GM23338 (cell line): ENCODE measurements at regions not wholly inside any gene's neighbourhood (a gene's known extent, or its start where the extent isn't known, plus 50 kb on each side); places are given as distances from the start of the nearest gene placed in this dataset.

ENCODE experiments used
- ATAC-seq: fragments of 200-7000 bp; cut with Tn5 transposase; 3 replicates; pipeline ENCODE4 v1.9.1; 2020
- DNase-seq: peaks from one replicate; pipeline ENCODE4 v3.0.0-alpha.2; 2015; ENCODE audit warnings: low spot score
- H2AFZ ChIP-seq: fragments of 200-600 bp; sonication (generic); 2 replicates; pipeline ENCODE4 v1.8.0; 2016; ENCODE audit warnings: antibody characterized with exemption, mild to moderate bottlenecking, moderate library complexity
- H3F3A ChIP-seq: fragments of 200-600 bp; sonication (generic); replicated peaks from 2 replicates; pipeline ENCODE4 v1.8.0; 2017; ENCODE audit warnings: antibody characterized with exemption, mixed run types, low read depth
- H3K27ac ChIP-seq: fragments of 200-600 bp; sonication (generic); 2 replicates; pipeline ENCODE4 v1.6.1; 2016; ENCODE audit warnings: low read depth
- H3K27me3 ChIP-seq: fragments of 200-600 bp; sonication (generic); 2 replicates; pipeline ENCODE4 v1.8.0; 2016; ENCODE audit warnings: mild to moderate bottlenecking, mixed run types, moderate library complexity; ENCODE audit not compliant: insufficient read depth
- H3K36me3 ChIP-seq: fragments of 200-600 bp; sonication (generic); 2 replicates; pipeline ENCODE4 v1.8.0; 2016; ENCODE audit warnings: mild to moderate bottlenecking; ENCODE audit not compliant: insufficient read depth
- H3K4me1 ChIP-seq: fragments of 200-600 bp; sonication (generic); 2 replicates; pipeline ENCODE4 v1.8.0; 2016; ENCODE audit warnings: mild to moderate bottlenecking, moderate library complexity; ENCODE audit not compliant: insufficient read depth
- H3K4me2 ChIP-seq: fragments of 200-600 bp; sonication (generic); 2 replicates; pipeline ENCODE4 v1.7.1; 2017; ENCODE audit warnings: mixed run types
- H3K4me3 ChIP-seq: fragments of 200-600 bp; sonication (generic); 2 replicates; pipeline ENCODE4 v1.6.1; 2016; ENCODE audit warnings: mixed run types
- H3K79me2 ChIP-seq: fragments of 200-600 bp; sonication (generic); replicated peaks from 2 replicates; pipeline ENCODE4 v1.8.0; 2017; ENCODE audit warnings: mild to moderate bottlenecking; ENCODE audit not compliant: insufficient read depth
- H3K9me2 ChIP-seq: fragments of 200-600 bp; sonication (generic); 2 replicates; pipeline ENCODE4 v1.8.0; 2017; ENCODE audit not compliant: insufficient read depth
- H4K20me1 ChIP-seq: fragments of 200-600 bp; sonication (generic); replicated peaks from 2 replicates; pipeline ENCODE4 v1.8.0; 2017; ENCODE audit warnings: mild to moderate bottlenecking; ENCODE audit not compliant: insufficient read depth
- H3K27ac Mint-ChIP-seq: 2 replicates; pipeline ENCODE4 v1.8.0; 2020; ENCODE audit warnings: inconsistent platforms, mild to moderate bottlenecking, moderate library complexity, mixed read lengths
- H3K27me3 Mint-ChIP-seq: 3 replicates; pipeline ENCODE4 v1.8.0; 2022; ENCODE audit warnings: low read depth, mild to moderate bottlenecking, moderate library complexity, mixed read lengths, inconsistent platforms; ENCODE audit not compliant: insufficient read depth, poor library complexity
- H3K36me3 Mint-ChIP-seq: 3 replicates; pipeline ENCODE4 v1.8.0; 2021; ENCODE audit warnings: low read depth, mild to moderate bottlenecking, inconsistent platforms, moderate library complexity, mixed read lengths
- H3K4me1 Mint-ChIP-seq: 3 replicates; pipeline ENCODE4 v1.8.0; 2020; ENCODE audit warnings: mild to moderate bottlenecking, inconsistent platforms, mixed read lengths
- H3K4me3 Mint-ChIP-seq: 3 replicates; pipeline ENCODE4 v1.8.0; 2021; ENCODE audit warnings: moderate library complexity, mild to moderate bottlenecking, inconsistent platforms, mixed read lengths
- H3K9me3 Mint-ChIP-seq: 3 replicates; pipeline ENCODE4 v1.8.0; 2020; ENCODE audit warnings: moderate library complexity, mild to moderate bottlenecking, inconsistent platforms, mixed read lengths
- CREB1 ChIP-seq: fragments of 250-450 bp; sonication (Bioruptor Pico); IDR thresholded peaks from 2 replicates; pipeline ENCODE4 v1.5.0; 2020; ENCODE audit warnings: low read depth, mild to moderate bottlenecking, moderate library complexity
- EZH2 ChIP-seq: fragments of 200-600 bp; sonication (generic); IDR thresholded peaks from one replicate; pipeline ENCODE4 v1.8.0; 2017; ENCODE audit warnings: antibody characterized with exemption, mild to moderate bottlenecking, low read depth; ENCODE audit not compliant: unreplicated experiment
- EZH2phosphoT487 ChIP-seq: fragments of 200-600 bp; sonication (generic); IDR thresholded peaks from one replicate; pipeline ENCODE4 v1.8.1; 2018; ENCODE audit warnings: antibody characterized with exemption; ENCODE audit not compliant: unreplicated experiment
- JUNB ChIP-seq: IDR thresholded peaks from one replicate; pipeline ENCODE4 v1.6.1; 2016; ENCODE audit warnings: antibody characterized with exemption; ENCODE audit not compliant: unreplicated experiment
- NANOG ChIP-seq: IDR thresholded peaks from 2 replicates; pipeline ENCODE4 v1.6.1; 2016; ENCODE audit warnings: antibody characterized with exemption, borderline replicate concordance
- POLR2AphosphoS5 ChIP-seq: IDR thresholded peaks from 2 replicates; pipeline ENCODE4 v1.6.1; 2016; ENCODE audit warnings: antibody characterized with exemption, low read depth
- REST ChIP-seq: IDR thresholded peaks from one replicate; pipeline ENCODE4 v1.6.1; 2018; ENCODE audit warnings: antibody characterized with exemption; ENCODE audit not compliant: unreplicated experiment
- STAT1 ChIP-seq: IDR thresholded peaks from one replicate; pipeline ENCODE4 v1.6.1; 2016; ENCODE audit warnings: antibody characterized with exemption; ENCODE audit not compliant: unreplicated experiment
- ZNF114 ChIP-seq: fragments of 250-450 bp; sonication (Bioruptor Pico); IDR thresholded peaks from 2 replicates; pipeline ENCODE4 v1.5.0; 2020; ENCODE audit warnings: mild to moderate bottlenecking, moderate library complexity
- ZNF331 ChIP-seq: fragments of 250-450 bp; sonication (Bioruptor Pico); IDR thresholded peaks from 2 replicates; pipeline ENCODE4 v1.5.0; 2020; ENCODE audit warnings: low read depth, mild to moderate bottlenecking, moderate library complexity
- TF ChIP-seq, protein P1 (sequence below), 2 experiments: fragments of 200-600 bp in 1 of 2; sonication (generic) in 1 of 2; conservative IDR thresholded peaks; 2 replicates each; pipeline versions ENCODE4 v1.5.1 to v1.6.1; 2016 to 2017; ENCODE audit warnings: antibody characterized with exemption in 2 of 2, low read depth in 2 of 2, mild to moderate bottlenecking in 2 of 2, moderate library complexity in 1 of 2
- TF ChIP-seq, protein P2 (sequence below): IDR thresholded peaks from 2 replicates; pipeline ENCODE4 v1.6.1; 2016; ENCODE audit warnings: antibody characterized with exemption
- TF ChIP-seq, protein P3 (sequence below): fragments of 250-450 bp; sonication (Bioruptor Pico); IDR thresholded peaks from 2 replicates; pipeline ENCODE4 v1.5.0; 2020; ENCODE audit warnings: mild to moderate bottlenecking, moderate library complexity

- no peak overlapping the region for H3K4me2 ChIP-seq
- no peak overlapping the region for H3K4me3 ChIP-seq
- ATAC-seq (no peak), DNase-seq (no peak)
- Mint-ChIP-seq H3K4me3 (no peak overlapping the region), H3K27ac (no peak overlapping the region), H3K9me3 (no peaks in the 10 kb centered on the region), H3K4me1 (no peaks in the 10 kb centered on the region; the same call in 2 of the 3 replicates), H3K27me3 (peaks cover 12% of the 10 kb centered on the region), H3K36me3 (no peaks in the 10 kb centered on the region)
- no peak overlapping the region for H2AFZ ChIP-seq
- TF ChIP-seq REST, result no peak
- TF ChIP-seq POLR2AphosphoS5, result no peak
- TF ChIP-seq ZNF331, result no peak
- TF ChIP-seq, protein P1, sequence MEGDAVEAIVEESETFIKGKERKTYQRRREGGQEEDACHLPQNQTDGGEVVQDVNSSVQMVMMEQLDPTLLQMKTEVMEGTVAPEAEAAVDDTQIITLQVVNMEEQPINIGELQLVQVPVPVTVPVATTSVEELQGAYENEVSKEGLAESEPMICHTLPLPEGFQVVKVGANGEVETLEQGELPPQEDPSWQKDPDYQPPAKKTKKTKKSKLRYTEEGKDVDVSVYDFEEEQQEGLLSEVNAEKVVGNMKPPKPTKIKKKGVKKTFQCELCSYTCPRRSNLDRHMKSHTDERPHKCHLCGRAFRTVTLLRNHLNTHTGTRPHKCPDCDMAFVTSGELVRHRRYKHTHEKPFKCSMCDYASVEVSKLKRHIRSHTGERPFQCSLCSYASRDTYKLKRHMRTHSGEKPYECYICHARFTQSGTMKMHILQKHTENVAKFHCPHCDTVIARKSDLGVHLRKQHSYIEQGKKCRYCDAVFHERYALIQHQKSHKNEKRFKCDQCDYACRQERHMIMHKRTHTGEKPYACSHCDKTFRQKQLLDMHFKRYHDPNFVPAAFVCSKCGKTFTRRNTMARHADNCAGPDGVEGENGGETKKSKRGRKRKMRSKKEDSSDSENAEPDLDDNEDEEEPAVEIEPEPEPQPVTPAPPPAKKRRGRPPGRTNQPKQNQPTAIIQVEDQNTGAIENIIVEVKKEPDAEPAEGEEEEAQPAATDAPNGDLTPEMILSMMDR (conservative IDR thresholded peaks at IDR 0.05; ENCODE audit: low read depth in 2 of 2), result no peak
- no peak for TF ChIP-seq ZNF114
- no peak for TF ChIP-seq EZH2
- TF ChIP-seq NANOG, result no peak
- no peak for TF ChIP-seq JUNB
- TF ChIP-seq EZH2phosphoT487, result no peak
- TF ChIP-seq, protein P2, sequence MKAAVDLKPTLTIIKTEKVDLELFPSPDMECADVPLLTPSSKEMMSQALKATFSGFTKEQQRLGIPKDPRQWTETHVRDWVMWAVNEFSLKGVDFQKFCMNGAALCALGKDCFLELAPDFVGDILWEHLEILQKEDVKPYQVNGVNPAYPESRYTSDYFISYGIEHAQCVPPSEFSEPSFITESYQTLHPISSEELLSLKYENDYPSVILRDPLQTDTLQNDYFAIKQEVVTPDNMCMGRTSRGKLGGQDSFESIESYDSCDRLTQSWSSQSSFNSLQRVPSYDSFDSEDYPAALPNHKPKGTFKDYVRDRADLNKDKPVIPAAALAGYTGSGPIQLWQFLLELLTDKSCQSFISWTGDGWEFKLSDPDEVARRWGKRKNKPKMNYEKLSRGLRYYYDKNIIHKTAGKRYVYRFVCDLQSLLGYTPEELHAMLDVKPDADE, result no peak
- TF ChIP-seq CREB1, result no peak
- TF ChIP-seq, protein P3, sequence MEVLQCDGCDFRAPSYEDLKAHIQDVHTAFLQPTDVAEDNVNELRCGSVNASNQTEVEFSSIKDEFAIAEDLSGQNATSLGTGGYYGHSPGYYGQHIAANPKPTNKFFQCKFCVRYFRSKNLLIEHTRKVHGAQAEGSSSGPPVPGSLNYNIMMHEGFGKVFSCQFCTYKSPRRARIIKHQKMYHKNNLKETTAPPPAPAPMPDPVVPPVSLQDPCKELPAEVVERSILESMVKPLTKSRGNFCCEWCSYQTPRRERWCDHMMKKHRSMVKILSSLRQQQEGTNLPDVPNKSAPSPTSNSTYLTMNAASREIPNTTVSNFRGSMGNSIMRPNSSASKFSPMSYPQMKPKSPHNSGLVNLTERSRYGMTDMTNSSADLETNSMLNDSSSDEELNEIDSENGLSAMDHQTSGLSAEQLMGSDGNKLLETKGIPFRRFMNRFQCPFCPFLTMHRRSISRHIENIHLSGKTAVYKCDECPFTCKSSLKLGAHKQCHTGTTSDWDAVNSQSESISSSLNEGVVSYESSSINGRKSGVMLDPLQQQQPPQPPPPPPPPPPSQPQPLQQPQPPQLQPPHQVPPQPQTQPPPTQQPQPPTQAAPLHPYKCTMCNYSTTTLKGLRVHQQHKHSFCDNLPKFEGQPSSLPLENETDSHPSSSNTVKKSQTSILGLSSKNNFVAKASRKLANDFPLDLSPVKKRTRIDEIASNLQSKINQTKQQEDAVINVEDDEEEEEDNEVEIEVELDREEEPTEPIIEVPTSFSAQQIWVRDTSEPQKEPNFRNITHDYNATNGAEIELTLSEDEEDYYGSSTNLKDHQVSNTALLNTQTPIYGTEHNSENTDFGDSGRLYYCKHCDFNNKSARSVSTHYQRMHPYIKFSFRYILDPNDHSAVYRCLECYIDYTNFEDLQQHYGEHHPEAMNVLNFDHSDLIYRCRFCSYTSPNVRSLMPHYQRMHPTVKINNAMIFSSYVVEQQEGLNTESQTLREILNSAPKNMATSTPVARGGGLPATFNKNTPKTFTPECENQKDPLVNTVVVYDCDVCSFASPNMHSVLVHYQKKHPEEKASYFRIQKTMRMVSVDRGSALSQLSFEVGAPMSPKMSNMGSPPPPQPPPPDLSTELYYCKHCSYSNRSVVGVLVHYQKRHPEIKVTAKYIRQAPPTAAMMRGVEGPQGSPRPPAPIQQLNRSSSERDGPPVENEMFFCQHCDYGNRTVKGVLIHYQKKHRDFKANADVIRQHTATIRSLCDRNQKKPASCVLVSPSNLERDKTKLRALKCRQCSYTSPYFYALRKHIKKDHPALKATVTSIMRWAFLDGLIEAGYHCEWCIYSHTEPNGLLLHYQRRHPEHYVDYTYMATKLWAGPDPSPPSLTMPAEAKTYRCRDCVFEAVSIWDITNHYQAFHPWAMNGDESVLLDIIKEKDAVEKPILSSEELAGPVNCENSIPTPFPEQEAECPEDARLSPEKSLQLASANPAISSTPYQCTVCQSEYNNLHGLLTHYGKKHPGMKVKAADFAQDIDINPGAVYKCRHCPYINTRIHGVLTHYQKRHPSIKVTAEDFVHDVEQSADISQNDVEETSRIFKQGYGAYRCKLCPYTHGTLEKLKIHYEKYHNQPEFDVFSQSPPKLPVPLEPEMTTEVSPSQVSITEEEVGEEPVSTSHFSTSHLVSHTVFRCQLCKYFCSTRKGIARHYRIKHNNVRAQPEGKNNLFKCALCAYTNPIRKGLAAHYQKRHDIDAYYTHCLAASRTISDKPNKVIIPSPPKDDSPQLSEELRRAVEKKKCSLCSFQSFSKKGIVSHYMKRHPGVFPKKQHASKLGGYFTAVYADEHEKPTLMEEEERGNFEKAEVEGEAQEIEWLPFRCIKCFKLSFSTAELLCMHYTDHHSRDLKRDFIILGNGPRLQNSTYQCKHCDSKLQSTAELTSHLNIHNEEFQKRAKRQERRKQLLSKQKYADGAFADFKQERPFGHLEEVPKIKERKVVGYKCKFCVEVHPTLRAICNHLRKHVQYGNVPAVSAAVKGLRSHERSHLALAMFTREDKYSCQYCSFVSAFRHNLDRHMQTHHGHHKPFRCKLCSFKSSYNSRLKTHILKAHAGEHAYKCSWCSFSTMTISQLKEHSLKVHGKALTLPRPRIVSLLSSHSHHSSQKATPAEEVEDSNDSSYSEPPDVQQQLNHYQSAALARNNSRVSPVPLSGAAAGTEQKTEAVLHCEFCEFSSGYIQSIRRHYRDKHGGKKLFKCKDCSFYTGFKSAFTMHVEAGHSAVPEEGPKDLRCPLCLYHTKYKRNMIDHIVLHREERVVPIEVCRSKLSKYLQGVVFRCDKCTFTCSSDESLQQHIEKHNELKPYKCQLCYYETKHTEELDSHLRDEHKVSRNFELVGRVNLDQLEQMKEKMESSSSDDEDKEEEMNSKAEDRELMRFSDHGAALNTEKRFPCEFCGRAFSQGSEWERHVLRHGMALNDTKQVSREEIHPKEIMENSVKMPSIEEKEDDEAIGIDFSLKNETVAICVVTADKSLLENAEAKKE, result no peak
- TF ChIP-seq STAT1, result no peak
- no peaks in the 10 kb centered on the region for H3K4me1 ChIP-seq
- no peaks in the 10 kb centered on the region for H3K27me3 ChIP-seq
- H3F3A ChIP-seq, result no peaks in the 10 kb centered on the region
- no peaks in the 10 kb centered on the region for H3K9me2 ChIP-seq
- H3K36me3 ChIP-seq, result no peaks in the 10 kb centered on the region
- no peaks in the 10 kb centered on the region for H3K79me2 ChIP-seq
- H3K27ac ChIP-seq, result no peak overlapping the region
- no peaks in the 10 kb centered on the region for H4K20me1 ChIP-seq
Observed at GRCh38 chr1:30323841-30324240, 399.5 kb downstream of the MATN1 start.
